RWPE2 (cell line): ENCODE measurements at regions not wholly inside any gene's neighbourhood (a gene's known extent, or its start where the extent isn't known, plus 50 kb on each side); places are given as distances from the start of the nearest gene placed in this dataset.

Experiments
- ATAC-seq: fragments of 200-7000 bp; cut with Tn5 transposase; 3 replicates; pipeline ENCODE4 v1.9.1; 2021; ENCODE audit warnings: low read depth
- DNase-seq: peaks from one replicate; pipeline ENCODE4 v3.0.0-alpha.2; 2020; ENCODE audit warnings: low spot score
- H3K27ac ChIP-seq: fragments of 450-650 bp; 2 replicates; pipeline ENCODE4 v1.5.1; 2017; ENCODE audit warnings: mild to moderate bottlenecking; ENCODE audit not compliant: poor library complexity, severe bottlenecking
- H3K27me3 ChIP-seq: fragments of 250-450 bp; sonication (Bioruptor Pico); 2 replicates; pipeline ENCODE4 v1.5.1; 2021; ENCODE audit warnings: mild to moderate bottlenecking, moderate library complexity; ENCODE audit not compliant: insufficient read depth, poor library complexity, severe bottlenecking
- H3K36me3 ChIP-seq: fragments of 250-450 bp; sonication (Bioruptor Pico); 2 replicates; pipeline ENCODE4 v1.5.1; 2020; ENCODE audit warnings: low read depth, mild to moderate bottlenecking, moderate library complexity
- H3K4me1 ChIP-seq: fragments of 250-450 bp; sonication (Bioruptor Pico); 2 replicates; pipeline ENCODE4 v1.5.1; 2021; ENCODE audit warnings: mild to moderate bottlenecking, moderate library complexity; ENCODE audit not compliant: insufficient read depth, poor library complexity, severe bottlenecking
- H3K4me3 ChIP-seq: fragments of 250-450 bp; sonication (Bioruptor Pico); 2 replicates; pipeline ENCODE4 v1.5.1; 2021; ENCODE audit warnings: mild to moderate bottlenecking, moderate library complexity; ENCODE audit not compliant: severe bottlenecking
- H3K9me3 ChIP-seq: fragments of 250-450 bp; sonication (Bioruptor Pico); 2 replicates; pipeline ENCODE4 v1.5.1; 2021; ENCODE audit warnings: mild to moderate bottlenecking, moderate library complexity; ENCODE audit not compliant: severe bottlenecking
- TF ChIP-seq, protein P1 (sequence below): fragments of 450-650 bp; IDR thresholded peaks from one replicate; pipeline ENCODE4 v1.5.1; 2017; ENCODE audit warnings: mild to moderate bottlenecking, moderate library complexity; ENCODE audit not compliant: poor library complexity, severe bottlenecking

DNA sequence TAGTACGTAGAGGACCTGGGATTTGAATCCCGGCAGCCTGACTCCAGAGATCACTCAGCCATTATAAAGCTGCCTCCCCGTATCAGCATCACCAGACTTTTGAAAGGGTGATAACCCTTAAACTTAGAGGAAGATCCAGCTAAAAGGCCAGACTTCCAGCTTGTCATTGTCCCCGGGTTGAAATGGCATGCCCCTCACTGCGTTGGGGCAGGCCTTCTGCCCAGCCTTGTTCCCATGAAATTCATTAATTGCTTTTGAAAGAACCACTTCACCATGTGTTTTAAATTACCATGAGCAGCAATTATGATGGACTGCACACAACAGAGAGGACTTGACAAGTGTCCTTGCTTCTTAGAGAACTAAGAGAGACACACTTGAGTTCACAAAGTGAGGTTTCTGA is 269.6 kb upstream of the CRY1 start:
- H3K9me3 ChIP-seq: no peaks in the 10 kb centered on the region
- no peak for DNase-seq

DNA sequence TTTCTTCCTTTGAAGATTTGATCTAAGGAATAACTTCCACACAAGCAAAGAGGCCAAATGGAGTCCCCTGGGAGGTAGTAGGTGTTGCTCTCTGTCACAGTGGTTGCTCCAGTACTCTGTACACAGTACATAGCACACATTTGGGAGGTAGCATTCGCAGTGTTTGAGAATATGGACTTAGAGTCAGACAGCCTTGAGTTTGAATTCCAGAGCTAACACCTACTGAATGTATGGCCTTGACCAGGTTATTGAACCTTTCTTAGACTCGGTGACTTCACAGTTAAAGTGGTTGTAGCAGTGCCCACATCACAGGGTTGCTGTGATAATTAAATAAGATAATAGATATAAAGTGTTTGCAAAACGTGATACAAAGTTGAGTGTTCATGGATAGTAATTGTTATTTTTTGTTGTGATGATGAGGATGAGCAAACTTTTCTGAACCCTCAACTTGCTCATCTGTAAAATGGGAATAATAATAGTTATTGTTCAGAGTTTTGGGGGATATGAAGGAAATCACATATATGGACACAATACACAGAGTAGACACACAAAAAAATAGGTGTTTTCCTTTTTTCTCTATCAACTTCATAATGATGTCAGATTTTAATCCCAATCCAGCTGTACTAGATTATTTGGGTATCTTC is 271.6 kb upstream of the CRY1 start:
- H3K27me3 ChIP-seq: no peaks in the 10 kb centered on the region
- TF ChIP-seq, protein P1, sequence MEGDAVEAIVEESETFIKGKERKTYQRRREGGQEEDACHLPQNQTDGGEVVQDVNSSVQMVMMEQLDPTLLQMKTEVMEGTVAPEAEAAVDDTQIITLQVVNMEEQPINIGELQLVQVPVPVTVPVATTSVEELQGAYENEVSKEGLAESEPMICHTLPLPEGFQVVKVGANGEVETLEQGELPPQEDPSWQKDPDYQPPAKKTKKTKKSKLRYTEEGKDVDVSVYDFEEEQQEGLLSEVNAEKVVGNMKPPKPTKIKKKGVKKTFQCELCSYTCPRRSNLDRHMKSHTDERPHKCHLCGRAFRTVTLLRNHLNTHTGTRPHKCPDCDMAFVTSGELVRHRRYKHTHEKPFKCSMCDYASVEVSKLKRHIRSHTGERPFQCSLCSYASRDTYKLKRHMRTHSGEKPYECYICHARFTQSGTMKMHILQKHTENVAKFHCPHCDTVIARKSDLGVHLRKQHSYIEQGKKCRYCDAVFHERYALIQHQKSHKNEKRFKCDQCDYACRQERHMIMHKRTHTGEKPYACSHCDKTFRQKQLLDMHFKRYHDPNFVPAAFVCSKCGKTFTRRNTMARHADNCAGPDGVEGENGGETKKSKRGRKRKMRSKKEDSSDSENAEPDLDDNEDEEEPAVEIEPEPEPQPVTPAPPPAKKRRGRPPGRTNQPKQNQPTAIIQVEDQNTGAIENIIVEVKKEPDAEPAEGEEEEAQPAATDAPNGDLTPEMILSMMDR: no peak
- H3K36me3 ChIP-seq: no peaks in the 10 kb centered on the region
- no peak for ATAC-seq
- DNase-seq: no peak
- H3K9me3 ChIP-seq: no peaks in the 10 kb centered on the region
- H3K4me3 ChIP-seq: no peak overlapping the region
- H3K27ac ChIP-seq: no peak overlapping the region
- H3K4me1 ChIP-seq: peaks cover 6% of the 10 kb centered on the region

More for the DNA sequence above, 269.6 kb upstream of the CRY1 start:
- no peaks in the 10 kb centered on the region for H3K27me3 ChIP-seq
- H3K36me3 ChIP-seq: no peaks in the 10 kb centered on the region
- TF ChIP-seq, protein P1: no peak
- peaks cover 14% of the 10 kb centered on the region for H3K4me1 ChIP-seq
- no peak overlapping the region for H3K4me3 ChIP-seq
- H3K27ac ChIP-seq: no peak overlapping the region
- no peak for ATAC-seq

DNA sequence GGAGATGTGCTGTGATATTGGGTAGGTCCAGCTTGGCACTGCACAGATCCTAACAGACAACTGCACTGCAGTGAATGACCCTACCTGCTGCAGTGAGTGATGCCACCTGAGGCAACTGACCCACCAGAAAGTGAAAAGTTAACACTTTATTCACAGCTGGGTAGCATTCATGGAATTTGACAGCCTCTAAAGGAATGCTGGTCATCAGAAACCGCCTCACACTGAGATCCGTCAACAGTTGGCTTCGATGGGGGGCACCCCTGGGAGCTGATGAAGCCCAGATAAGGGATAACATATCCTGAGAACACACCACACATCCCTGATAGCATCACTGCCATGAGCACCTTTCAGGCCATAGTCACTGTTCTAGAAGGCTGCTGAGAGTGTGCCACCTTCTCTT is 272.4 kb upstream of the CRY1 start:
- H3K27me3 ChIP-seq: no peaks in the 10 kb centered on the region
- H3K27ac ChIP-seq: no peak overlapping the region
- no peaks in the 10 kb centered on the region for H3K4me1 ChIP-seq
- H3K4me3 ChIP-seq: no peak overlapping the region
- no peak for DNase-seq
- ATAC-seq: no peak
- H3K9me3 ChIP-seq: no peaks in the 10 kb centered on the region
- TF ChIP-seq, protein P1: no peak
- H3K36me3 ChIP-seq: no peaks in the 10 kb centered on the region

DNA sequence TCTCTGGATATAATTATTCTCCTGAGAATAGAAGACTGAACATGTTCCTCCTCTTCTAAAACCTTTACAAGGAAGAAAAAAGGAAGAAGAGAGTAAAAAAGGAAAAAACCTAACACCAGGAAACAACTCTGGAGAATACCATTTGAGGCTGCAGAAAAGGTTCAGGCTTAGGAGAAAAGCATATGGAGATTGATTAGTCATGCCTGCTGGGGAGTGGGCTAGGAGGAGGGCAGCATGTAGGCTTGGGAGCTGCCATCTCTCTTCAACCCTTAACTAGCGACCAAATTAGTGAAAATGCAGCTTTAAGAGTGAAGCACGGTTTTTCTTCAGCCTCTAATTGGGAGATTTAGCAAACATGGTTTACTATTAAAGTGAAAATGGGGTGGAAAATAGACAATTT is 273.0 kb upstream of the CRY1 start:
- no peak for DNase-seq

DNA sequence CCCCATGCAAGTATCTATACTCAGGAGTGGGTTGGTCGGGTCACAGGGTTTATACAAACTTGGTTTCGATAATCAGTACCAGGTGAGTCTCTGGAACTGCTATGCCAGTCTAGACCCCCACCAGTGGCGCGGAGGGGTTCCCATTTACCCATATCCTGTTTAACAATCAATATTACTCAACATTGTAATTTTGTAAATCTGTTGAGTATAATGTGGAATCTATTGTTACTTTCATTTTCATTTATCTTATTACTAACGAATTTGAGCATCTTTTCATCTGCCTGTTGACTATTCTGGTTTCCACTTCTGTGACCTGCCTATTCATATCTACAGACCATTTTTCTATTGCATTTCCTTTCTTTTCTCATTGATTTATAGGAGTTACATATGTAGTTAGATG is 275.2 kb upstream of the CRY1 start:
- TF ChIP-seq, protein P1: no peak
- peaks cover 17% of the 10 kb centered on the region for H3K4me1 ChIP-seq
- no peaks in the 10 kb centered on the region for H3K36me3 ChIP-seq
- no peak for DNase-seq
- H3K27ac ChIP-seq: no peak overlapping the region
- ATAC-seq: no peak
- no peak overlapping the region for H3K4me3 ChIP-seq
- no peaks in the 10 kb centered on the region for H3K27me3 ChIP-seq
- H3K9me3 ChIP-seq: no peaks in the 10 kb centered on the region

More for the DNA sequence above, 273.0 kb upstream of the CRY1 start:
- TF ChIP-seq, protein P1: no peak
- H3K27ac ChIP-seq: no peak overlapping the region
- H3K27me3 ChIP-seq: no peaks in the 10 kb centered on the region
- no peaks in the 10 kb centered on the region for H3K36me3 ChIP-seq
- peaks cover under 1% of the 10 kb centered on the region for H3K4me1 ChIP-seq
- no peak for ATAC-seq
- H3K4me3 ChIP-seq: no peak overlapping the region
- H3K9me3 ChIP-seq: no peaks in the 10 kb centered on the region
